LNCaP clone FGC (cell line): ENCODE measurements at regions not wholly inside any gene's neighbourhood (a gene's known extent, or its start where the extent isn't known, plus 50 kb on each side); places are given as distances from the start of the nearest gene placed in this dataset.

Experiments used
- DNase-seq: peaks from one replicate; pipeline ENCODE4 v3.0.0-alpha.2; 2011; ENCODE audit warnings: low read depth
- H3K4me3 ChIP-seq: 2 replicates; pipeline ENCODE4 v1.5.1; 2011; ENCODE audit warnings: mild to moderate bottlenecking, low read depth, low read length, control low read depth
- TF ChIP-seq, protein P1 (sequence below): IDR thresholded peaks from 2 replicates; pipeline ENCODE4 v1.5.1; 2012; ENCODE audit warnings: mild to moderate bottlenecking; ENCODE audit not compliant: control insufficient read depth, insufficient read depth; ENCODE audit errors: extremely low read depth

GRCh38 chr2:48162742-48163141 is 151.7 kb upstream of the FOXN2 start:
- no peak overlapping the region for H3K4me3 ChIP-seq
- DNase-seq: no peak
- TF ChIP-seq, protein P1, sequence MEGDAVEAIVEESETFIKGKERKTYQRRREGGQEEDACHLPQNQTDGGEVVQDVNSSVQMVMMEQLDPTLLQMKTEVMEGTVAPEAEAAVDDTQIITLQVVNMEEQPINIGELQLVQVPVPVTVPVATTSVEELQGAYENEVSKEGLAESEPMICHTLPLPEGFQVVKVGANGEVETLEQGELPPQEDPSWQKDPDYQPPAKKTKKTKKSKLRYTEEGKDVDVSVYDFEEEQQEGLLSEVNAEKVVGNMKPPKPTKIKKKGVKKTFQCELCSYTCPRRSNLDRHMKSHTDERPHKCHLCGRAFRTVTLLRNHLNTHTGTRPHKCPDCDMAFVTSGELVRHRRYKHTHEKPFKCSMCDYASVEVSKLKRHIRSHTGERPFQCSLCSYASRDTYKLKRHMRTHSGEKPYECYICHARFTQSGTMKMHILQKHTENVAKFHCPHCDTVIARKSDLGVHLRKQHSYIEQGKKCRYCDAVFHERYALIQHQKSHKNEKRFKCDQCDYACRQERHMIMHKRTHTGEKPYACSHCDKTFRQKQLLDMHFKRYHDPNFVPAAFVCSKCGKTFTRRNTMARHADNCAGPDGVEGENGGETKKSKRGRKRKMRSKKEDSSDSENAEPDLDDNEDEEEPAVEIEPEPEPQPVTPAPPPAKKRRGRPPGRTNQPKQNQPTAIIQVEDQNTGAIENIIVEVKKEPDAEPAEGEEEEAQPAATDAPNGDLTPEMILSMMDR: no peak

- H3K4me3 ChIP-seq: no peak overlapping the region
- TF ChIP-seq, protein P1: no peak
- DNase-seq: no peak
Observed at GRCh38 chr2:48165070-48165753, 149.3 kb upstream of the FOXN2 start.

DNA sequence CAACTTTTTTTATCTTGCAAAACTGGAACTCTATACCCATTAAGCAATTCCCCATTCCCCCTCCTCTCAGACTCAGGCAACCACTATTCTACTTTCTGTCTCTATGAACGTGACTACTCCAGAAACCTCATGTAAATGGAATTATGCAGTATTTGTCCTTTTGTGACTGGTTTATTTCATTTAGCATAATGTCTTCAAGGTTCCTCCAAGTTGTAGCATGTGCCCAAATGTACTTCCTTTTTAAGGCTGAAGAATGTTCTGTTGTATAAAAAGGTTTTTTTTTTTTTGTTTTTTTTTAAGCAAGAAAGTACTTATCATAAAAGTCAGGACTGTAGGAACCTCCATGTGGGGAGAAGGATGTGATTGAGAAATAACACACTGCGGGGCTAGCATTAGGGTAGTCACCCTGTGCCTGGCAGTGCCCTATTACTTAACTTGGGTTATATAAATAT is 145.3 kb upstream of the FOXN2 start:
- H3K4me3 ChIP-seq: no peak overlapping the region
- DNase-seq: no peak
- TF ChIP-seq, protein P1: no peak

GRCh38 chr2:48170281-48170680 is 144.2 kb upstream of the FOXN2 start:
- no peak overlapping the region for H3K4me3 ChIP-seq
- DNase-seq: no peak
- TF ChIP-seq, protein P1: no peak

DNA sequence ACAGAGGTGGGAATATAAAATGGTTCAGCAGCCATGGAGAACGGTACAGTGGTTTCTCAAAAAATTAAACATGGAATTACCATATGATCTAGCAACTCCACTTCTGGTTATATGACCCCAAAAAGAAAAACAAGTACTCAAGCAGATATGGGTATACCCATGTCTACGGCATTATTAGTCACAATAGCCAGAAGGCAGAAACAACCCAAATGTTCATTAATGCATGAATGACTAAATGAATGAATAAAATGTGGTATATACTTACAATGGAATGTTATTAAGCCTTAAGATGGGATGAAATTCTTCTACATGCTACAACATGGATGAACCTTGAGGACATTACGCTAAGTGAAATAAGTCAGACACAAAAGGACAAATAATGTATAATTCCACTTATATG is 141.3 kb upstream of the FOXN2 start:
- TF ChIP-seq, protein P1: no peak
- no peak overlapping the region for H3K4me3 ChIP-seq
- DNase-seq: no peak

- DNase-seq: no peak
- H3K4me3 ChIP-seq: no peak overlapping the region
- TF ChIP-seq, protein P1: no peak
Observed at GRCh38 chr2:48174503-48174902, 140.0 kb upstream of the FOXN2 start.

DNA sequence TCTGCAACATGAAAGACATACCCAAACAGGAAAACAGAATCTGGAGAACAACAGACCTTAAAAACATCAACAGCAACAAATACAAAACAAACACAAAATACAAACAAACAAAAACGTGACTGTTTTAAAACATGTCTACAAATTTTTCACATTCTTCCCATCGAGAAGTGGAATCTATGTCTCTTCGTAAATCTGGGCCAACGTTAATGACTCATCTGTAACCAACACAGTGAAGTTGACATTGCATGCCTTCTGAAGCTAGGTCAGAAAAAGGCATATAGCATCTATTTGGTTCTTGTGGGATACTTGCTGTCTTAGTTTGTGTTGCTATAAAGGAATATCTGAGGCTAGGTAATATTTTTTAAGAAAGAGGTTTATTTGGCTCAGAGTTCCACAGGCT is 139.2 kb upstream of the FOXN2 start:
- TF ChIP-seq, protein P1: no peak
- no peak overlapping the region for H3K4me3 ChIP-seq
- no peak for DNase-seq
